ENCODE measurements at regions not wholly inside any gene's neighbourhood (a gene's known extent, or its start where the extent isn't known, plus 50 kb on each side); places are given as distances from the start of the nearest gene placed in this dataset.
"Not testable (repeated sequence)": the region's sequence is repeated elsewhere in the genome, so short reads cannot be mapped to it uniquely, and the experiment has no call there.

DNA sequence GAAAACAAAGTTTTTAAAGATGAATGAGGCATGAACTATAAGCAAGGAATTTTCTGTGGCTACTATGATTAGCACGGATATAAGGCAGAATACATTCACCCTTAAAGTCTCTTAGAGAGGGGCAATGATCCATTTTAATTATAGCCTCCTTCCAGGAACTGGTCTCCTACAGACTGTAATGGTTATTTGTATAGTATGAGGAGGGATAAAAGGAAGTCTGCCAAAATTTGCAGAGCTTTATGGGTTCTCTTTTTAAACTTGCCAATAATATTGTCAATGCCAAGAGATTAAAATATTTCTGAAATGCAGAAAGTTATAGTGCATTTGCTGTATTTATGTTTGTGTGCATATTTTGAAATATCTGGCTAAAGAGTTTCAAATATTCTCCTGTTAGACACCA, 271.4 kb upstream of the LUZP2 start:
- DNase-seq: no peak

DNA sequence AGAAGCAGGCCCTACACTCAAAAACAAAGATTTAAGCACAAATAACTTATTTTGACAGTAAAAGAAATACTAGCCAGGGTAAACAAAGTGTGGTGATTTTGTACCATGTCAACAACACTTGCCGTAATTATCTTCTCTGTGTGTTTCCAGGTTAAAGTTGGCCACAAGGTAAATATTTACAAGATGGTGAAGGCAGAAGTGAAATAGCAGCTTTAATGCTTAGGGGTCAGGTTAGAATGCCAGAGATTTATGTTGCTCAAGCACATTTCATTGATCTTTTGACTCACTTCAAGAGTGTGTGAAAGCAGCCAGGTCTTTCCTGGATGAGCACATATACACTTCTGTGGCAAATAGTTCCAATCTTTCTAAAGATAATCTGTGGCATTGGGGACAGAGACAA, 270.2 kb upstream of the LUZP2 start:
- DNase-seq: no peak

DNA sequence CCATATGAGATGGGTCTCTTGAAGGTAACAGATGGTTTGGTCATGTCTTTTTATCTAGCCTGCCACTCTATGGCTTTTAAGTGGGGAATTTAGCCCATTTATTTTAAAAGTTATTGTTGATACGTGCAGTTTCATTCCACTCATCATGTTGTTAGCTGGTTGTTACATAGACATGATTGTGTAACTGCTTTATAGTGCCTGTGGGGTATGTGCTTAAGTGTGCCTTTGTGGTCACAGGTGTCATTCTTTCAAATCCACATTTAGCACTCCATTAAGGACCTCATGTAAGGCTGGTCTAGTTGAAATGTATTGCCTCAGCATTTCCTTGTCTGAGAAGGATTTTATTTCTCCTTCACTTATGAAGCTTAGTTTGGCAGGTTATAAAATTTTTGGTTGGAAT, 263.8 kb upstream of the LUZP2 start:
- no peak for DNase-seq

DNA sequence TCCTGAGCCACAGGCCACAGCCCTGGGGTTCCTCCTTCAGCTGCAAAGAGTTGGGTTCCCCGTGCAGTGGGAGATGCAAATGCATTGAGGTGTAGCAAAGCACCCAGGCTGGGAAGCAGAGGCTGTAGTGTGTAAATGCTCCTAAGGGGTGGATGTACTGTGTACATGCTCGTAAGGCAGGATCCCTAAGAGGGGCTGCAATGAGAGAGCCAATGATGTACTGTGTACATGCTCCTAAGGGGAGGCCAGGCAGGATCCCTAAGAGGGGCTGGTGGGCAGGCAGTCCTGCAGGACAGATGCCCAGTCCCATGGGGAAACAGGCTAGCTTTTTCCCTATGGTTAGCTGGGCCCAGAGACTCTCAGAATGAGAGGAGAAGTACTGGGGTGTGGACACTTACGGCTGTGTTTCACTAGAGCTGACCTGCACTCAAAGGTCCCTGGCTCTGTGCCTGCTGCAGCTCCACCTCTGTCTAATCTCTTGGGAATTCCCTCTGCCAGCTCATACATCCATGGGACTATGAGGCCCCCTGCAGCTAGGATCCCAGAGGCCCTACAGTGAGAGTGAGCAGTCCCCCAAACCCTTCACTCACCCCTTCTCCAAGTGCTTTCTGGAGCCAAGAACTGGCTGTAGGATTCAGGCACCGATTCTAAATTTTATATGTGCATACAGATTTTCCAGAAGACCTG, 261.9 kb upstream of the LUZP2 start:
- no peak for DNase-seq

DNA sequence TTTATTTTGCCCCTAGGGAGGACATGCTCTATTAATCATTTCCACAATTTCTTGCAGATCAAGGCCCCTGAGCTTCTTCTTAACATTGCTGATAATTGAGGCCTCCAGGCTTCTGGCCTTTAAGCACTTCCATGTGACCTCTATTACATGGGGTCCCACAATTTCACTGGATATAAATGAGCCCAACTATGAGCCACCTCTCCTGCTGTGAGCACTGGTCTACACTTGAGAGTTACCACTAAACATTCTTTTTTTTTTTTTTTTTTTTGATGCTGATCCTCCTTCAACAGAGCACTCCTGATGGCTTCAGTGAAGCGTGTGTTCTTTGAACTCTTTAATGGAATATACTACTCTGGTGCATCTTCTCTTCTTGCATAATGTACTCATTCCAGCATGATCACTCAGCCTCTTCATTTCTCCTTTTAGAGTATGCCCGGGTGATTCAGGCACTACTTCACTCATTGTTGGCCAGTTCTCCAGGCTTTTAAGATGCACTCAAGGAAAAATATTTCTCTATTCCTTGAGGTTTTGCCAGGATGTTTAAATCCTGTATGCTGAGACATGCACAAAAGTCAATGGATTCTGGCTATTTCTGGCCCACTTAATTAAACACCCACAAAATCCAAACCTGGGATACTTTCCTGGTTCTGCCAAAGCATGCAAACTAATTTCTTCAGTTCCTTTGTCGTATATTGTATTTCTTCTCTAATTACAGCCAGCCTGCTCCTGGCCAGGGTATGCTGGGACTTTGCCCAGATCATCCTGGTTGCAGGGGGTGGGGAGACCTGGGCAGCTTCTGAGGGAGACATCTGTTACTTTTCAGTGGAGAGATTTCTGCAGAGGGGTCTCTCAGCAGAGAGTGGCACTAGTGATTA, 257.8 kb upstream of the LUZP2 start:
- DNase-seq: no peak

DNA sequence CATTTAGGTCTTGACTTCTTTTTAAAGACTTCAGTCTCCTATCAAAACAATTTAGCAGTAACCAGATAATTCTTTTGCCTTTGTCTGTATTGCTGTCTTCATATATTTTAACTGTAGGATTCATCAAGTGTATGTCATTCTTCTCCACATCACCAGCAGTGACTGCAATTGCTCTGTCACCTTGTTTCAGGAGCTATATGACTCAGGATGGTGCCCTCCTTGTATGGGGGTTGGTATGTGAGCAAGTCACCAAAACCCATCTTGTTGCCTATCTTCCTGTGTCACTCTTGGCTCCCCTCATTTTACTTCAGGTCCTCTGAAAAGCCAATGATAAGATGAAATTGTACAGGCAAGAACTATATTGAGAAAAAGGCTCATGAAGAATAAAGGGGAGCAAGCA, 256.9 kb upstream of the LUZP2 start:
- DNase-seq: no peak

DNA sequence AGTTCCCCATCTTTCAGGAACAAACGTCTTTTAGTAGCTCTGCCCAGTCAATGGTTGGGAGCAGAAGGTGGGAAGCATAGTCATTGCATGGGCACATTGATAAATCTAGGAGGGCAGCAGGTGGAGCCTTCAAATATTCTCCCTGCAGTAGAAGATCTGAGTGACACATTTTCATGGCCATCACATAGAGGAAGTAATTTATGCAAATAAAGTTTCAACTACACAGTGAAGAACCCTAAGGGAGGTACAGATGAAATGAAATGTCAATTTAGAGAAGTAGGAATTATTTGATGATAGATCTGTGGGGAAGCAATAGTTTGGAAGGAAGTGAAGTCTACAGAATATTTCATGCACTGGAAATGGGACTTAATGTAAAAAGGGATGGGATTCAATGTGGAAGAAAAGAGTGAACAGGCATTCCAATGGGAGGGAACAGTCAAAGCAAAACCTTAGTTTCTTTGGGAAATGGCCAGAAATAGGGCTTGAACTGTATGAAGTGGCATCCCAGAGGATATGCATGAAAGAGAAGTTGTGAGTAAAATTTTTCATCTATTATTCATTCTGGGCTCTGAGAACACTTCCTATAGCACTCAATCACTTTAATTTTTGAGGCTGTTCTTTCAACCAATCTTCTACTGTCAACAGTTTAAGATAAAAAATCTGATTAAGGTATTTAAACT, 256.2 kb upstream of the LUZP2 start:
- no peak for DNase-seq

DNA sequence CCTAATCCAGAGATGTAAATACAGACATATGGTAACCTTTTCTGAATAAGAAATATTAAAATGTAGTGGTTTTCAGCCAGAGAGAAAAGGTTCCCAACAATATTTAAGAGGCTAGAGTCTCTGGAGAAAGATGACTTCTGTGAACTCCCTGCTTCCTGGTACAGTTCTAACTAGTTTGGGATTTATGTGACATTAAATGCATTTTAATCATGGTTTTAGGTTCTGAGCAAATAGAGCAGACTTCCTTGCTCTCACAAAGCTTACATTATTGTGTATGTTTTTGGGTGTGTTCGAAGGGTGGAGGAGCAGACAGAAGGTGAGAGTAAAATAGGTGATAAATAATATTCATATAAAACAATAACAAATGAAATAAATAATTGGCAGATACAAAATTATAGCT, 250.1 kb upstream of the LUZP2 start:
- no peak for DNase-seq

DNA sequence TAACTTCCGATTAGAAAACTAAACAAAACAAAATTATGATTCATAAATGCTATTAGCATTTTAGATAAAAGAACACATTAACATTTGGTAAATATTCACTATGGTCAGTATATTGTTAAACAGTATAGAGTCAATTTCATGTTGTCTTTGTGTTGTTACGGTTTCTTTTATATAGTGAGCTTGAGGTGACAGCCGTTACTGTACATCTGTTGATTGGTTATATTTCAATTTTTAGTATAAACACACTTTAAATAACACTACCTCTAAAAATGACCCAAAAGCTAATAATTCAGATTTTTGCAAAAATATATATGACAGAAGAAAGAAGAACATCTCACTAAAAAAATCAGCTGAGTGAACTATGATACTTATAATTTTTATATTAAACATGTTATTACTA, 249.0 kb upstream of the LUZP2 start:
- DNase-seq: no peak

DNA sequence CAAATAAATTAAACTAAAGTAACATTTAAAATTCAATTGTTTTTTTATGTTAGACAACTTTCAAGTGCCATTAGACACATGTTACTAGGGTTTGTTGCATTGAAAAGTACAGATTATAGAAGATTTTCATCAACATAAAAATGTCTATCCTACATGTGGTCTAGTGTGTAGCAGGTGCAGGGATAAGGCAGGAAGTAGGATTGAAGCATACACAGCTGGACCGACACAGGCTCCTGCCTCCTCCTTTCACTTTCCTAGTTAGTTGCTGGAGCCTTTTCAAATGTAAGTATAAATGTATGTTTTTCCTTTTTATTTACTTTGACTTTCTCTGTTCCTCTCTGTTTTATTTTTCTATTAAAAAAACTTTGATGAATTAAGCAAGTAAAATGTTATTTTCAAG, 246.9 kb upstream of the LUZP2 start:
- DNase-seq: no peak

DNA sequence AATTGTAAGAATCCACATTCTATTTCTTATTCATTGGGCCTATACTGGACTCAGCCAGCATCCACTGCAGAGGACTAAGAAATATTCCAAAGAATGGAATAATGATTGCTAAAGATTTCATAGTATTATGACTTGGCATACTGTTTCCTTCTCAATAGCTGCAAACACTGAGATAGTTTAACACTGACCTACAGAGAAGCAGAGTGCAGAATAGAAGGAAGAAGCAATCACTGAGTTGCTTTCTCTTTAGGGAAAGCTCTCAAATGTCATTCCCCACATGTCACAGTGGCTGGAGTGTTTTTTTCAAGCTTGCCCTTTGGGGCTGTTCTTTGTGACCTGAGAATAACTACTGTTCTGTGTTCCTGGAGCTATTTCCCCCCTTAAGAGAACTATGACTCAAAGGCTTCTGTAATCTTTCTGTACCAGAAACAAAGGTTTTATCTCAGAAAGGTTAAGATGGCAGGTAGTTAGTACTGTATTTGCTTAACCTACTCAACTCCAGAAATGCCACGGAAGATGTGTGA, 243.6 kb upstream of the LUZP2 start:
- DNase-seq: no peak

DNA sequence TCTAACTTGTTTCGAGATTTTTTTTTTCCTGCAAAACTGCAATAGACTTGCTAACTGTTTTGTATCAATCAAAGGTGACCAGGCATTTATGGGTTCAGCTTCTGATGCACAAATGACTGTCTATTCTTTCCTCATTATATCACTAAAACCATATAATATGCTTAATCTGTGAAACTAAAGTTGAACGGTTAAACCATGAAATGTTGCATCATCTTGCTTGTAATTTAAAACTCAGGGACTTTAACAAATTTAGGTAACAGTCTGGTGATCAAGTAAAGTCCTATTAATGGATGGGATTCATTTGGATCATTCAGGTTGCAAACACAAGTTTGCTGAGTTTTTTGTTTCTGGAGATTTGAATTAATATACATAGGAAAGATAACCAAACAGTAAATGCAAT, 232.0 kb upstream of the LUZP2 start:
- DNase-seq: no peak

DNA sequence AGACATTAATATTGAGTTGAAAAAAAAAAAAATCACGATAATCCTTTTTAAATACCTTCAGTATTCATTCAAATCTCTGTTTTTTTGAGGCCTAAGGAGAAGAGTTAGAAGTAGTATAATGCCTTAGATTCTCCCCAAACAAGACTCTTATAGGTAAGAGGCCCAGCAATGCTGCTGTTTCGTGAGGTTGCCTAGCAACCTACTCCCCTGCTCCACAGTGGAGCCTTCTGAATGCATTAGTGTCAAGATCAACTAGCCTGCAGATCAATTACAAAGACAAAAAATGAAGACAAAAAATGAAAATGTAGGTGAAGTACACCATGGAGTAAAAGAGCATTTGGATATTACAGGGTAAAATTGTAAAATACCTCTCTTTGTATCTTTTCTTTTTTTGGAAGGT, 229.8 kb upstream of the LUZP2 start:
- DNase-seq: no peak

DNA sequence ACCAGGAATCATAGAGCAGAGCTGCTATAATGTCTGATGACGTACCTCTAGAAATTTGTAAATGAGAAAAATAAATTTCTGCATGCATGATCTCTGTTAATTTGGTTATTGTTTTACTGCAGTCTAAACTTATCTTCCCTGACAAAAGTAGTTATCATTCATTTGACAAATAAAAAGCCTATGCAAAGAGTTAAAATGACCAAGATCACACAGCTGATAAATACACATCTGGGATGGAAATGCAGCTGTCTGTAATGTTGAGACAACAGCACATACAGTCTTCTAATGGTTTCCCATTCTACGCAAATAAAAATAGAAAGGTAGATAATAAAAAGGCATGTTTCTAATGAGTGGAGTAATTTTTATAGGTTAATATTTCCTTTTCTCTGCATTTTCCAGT, 225.1 kb upstream of the LUZP2 start:
- DNase-seq: no peak

DNA sequence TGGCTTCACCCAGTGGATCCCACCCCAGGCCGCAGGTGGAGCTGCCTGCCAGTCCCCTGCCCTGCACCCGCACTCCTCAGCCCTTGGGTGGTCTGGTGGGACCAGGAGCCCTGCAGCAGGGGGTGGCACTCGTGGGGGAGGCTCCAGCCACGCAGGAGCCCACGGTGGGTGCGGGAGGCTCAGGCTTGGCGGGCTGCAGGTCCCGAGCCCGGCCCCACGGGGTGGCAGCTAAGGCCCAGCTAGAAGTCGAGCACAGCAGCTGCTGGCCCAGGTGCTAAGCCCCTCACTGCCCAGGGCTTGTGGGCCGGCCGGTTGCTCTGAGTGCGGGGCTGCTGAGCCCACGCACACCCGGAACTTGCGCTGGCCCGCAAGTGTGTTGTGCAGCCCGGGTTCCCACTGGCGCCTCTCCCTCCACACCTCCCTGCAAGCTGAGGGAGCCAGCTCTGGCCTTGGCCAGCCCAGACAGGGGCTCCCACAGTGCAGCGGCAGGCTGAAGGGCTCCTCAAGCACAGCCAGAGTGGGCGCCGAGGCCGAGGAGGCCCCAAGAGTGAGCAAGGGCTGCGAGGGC, 222.6 kb upstream of the LUZP2 start:
- not testable (repeated sequence) for DNase-seq

DNA sequence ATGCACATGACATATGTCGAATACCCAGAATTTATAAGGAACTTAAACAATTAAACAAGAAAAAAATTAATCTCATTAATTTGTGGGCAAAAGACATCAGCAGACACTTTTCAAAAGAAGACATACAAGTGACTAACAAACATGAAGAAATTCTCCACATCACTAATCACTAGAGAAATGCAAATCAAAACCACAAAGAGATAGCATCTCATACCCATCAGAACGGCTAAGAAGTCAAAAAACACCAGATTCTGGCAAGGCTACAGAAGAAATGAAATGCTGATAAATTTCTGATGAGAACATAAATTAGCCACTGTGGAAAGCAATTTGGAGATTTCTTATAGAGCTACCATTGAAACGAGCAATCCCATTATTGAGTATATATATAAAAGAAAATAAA, 210.6 kb upstream of the LUZP2 start:
- no peak for DNase-seq

DNA sequence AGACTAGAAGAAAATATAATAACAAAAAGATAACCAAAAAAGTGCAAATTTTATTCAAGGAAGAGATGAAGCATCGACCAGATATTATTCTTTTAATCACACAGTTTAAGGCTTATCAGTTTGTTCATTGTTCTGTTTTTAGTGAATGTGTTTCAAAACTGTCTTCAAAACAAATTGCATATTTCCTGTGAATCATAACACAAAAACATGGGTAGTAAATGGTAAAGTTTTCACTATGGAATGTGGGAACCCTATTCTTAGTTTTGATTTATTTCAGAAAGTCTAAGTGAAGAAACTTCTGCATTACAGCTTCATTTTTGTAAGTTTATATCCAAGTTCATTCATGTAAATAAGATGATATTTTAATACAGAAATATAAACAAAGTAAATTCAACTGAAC, 207.6 kb upstream of the LUZP2 start:
- no peak for DNase-seq

DNA sequence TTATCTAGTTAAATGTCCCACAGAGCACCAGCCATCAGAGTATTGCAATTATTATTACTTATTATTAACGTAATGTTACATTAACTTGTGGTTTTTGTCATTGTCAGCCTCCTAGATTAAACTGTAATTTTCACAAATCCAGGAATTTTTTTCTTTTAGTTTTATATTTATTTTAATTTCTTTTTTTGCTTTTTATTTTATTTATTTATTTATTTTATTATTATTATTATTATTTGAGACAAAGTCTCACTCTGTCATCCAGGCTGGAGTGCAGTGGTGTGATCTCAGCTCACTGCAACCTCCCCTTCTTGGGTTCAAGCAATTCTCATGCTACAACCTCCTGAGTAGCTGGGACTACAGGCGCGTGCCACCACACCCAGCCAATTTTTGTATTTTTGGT, 202.9 kb upstream of the LUZP2 start:
- DNase-seq: no peak

DNA sequence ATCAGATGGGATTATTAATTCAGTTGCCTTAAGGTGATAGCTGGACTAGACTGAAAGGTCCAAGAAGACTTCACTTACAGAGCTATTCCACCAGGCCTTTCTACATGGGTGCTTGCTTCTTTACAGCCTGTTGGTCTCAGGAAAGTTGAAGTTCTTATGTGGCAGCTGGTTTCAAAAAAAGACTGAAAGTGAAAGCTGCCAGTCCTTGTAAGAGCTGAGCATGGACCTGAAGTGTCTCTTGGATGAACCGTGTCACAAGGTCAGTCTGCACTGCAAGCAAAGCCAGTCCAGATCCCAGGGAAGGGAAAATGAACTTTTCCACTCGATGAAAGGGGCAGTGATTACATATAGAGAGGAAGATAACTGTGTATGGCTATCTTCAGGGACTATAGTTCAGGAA, 201.5 kb upstream of the LUZP2 start:
- DNase-seq: no peak

DNA sequence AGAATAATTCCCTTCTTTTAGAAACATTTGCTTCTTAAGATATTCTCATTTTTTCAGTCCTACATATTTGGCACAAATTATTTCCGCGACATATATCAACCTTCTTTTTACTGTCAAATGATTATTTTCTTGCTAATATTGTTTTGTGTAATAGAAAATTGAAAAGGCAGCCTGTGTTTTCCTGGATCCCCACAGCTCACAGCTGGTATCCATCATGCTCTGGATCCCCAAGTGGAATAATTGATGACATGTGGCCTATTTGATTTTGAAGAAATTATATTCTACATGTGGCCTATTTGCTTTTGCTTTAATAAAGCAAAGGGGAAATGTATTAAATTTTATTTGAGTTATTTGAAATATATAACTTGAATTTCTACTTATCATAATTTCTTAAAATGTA, 199.4 kb upstream of the LUZP2 start:
- no peak for DNase-seq

DNA sequence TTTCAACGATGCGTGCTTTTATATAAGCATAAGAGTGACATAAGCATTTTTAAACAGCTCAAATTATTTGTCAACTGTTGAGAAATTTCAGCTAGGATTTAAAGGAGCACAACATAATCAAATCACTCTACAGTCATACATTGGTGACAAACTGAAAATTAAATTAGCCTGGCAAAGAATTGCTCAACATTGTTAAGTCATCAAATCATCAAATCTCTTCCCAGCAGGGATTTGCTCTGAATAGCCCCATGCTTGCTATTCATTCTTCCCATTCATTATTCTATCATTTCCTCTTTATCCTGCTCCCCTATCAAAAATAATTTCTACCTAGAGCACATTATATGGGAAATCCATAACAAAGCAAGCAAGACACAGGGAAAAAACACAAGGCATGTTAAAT, 198.7 kb upstream of the LUZP2 start:
- no peak for DNase-seq

DNA sequence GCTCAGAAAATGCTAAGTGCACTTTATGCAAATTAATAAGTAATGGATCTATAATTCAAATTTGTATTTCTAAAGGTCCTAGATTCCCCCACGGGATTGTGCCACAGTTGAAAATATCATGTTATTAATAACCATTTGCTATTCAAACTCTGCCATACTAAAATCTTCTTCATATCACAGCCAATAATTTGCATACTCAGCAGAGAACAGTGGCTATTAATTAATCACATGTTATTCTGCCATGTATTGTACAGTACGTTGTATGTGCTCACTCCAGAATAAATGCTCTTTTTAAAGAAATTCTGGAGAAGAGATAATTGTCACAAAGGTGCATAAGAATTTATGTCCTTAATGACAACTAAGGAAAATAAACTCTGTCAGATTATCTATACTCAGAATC, 184.9 kb upstream of the LUZP2 start:
- DNase-seq: no peak

DNA sequence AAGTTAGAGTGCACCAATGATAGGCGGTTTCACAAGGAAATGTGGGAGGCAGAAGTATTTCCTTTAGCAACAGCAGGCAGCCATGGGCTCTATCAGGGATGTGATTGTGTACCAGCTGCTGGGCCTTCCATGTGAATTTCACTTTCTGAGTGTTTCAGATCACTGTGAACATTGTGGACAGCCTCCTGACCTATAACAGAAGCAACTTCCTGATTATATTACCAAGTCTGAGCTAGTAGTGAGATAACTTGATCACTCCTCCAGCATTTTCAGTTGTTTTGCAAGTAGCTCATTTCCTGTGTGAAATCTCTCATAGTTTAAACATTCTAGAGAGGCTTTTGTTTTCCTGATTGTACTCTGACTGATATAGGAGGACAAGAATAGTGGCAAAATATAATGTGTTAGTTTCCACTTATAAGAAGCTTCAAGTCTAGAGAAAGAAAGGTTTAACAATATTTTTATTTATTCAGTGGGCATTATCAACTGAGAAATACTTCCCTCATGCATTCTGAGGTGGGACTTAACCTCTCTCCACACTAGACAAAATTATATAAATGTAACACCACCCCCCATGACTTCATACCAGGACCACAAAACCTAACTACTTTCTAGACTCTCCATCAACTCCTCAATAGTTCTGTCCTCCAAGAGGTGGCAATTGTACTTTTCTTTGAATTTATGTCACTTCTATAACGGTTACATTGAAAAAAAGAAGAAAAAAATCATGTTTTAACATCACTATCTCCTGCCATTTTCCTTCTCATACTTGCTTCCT, 184.2 kb upstream of the LUZP2 start:
- DNase-seq: no peak

Measured in CD4-positive, alpha-beta T cell treated with Interleukin-1 beta for 1 hour (primary cell).